GM19455 (cell line): ENCODE measurements at regions not wholly inside any gene's neighbourhood (a gene's known extent, or its start where the extent isn't known, plus 50 kb on each side); places are given as distances from the start of the nearest gene placed in this dataset.
"Not testable (repeated sequence)": the region's sequence is repeated elsewhere in the genome, so short reads cannot be mapped to it uniquely, and the experiment has no call there.

Experiments
- ATAC-seq: cut with Tn5 transposase; IDR thresholded peaks from one replicate; pipeline ENCODE4 v1.9.1; 2021; ENCODE audit not compliant: unreplicated experiment

- ATAC-seq: no peak
Observed at GRCh38 chr1:66455446-66455845, 78.5 kb upstream of the SGIP1 start.

DNA sequence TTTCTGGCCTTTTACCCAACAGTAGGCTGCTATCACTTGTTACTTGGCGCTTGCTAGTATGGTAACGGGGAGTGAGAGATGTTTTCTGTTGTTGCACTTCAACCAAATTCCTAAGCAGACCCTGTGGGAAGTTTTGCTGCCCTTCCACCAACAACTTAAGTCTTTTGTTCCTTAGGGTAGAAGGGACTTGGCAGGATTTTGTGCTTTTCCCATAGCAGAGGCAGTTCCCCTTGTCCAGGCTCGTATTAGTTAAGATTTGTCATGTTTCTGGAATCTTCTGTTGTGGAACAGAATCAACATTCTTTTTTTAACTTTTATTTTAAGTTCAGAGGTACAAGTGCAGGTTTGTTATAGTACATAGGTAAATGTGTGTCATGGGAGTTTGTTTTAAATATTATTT lies 73.2 kb upstream of the SGIP1 start:
- no peak for ATAC-seq

- ATAC-seq: no peak
Observed at GRCh38 chr1:66462313-66462712, 71.6 kb upstream of the SGIP1 start.

- ATAC-seq: no peak
Observed at GRCh38 chr1:66464351-66464750, 69.6 kb upstream of the SGIP1 start.

GRCh38 chr1:66464802-66465201 lies 69.2 kb upstream of the SGIP1 start:
- no peak for ATAC-seq

- not testable (repeated sequence) for ATAC-seq
Observed at GRCh38 chr1:66466695-66467094, 67.3 kb upstream of the SGIP1 start.

DNA sequence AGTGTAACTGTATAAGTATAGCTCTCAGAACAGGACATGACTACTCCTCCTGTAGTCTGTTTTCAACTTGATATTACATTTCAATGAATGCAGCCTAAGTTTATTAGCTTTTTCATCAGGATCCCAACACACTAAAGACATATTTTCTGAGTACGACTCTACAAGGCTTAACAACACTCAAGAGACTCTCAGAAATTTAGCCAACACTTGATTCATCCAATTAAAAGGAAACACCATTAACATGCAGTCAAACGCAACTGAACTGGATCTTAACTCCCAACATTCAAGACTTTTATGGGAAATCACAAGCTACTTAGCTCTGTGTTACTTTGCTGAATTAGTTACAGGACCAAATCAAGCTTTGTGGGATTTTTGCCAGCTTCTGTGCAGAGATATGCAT lies 65.2 kb upstream of the SGIP1 start:
- ATAC-seq: no peak

- ATAC-seq: no peak
Observed at GRCh38 chr1:66475940-66476339, 58.0 kb upstream of the SGIP1 start.

- no peak for ATAC-seq
Observed at GRCh38 chr1:66476774-66477173, 57.2 kb upstream of the SGIP1 start.

DNA sequence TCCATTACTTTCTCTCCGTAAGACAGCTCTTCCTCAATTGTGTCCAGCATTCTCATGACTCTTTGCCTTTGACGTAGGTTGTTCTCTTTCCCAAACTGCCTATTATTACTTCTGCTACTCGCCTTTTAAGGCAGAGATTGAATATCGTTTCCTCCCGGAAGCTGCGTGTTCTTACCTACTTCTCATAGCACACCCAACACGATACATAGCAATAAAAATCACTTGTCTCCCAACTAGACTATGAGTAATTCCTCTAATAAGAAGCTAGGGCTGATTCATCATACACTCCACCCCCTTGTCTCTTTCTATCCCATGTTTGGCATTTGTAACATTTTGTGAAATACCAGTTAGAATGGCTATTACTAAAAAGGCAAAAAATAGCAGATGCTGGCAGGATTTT lies 55.8 kb upstream of the SGIP1 start:
- ATAC-seq: no peak

DNA sequence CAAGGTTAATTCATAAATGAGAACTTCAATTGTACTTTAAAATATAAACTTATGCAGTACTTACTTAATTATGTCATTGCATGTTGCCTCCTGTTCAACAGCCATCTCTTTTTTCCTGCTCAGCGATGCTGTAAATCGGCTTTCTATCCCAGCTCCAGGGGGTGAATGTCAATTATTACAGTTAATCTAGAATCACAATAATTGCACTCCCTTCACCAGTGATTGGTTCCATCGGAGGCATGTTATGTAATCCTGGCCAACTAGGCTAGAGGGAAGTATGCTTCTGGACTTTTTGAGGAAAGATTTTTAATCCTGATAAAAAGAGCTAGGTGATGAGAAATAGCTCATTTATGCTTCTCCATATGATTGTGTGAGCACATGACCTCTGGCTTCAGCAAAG lies 53.8 kb upstream of the SGIP1 start:
- ATAC-seq: no peak

GRCh38 chr1:66481215-66481614 lies 52.7 kb upstream of the SGIP1 start:
- ATAC-seq: not testable (repeated sequence)
